ENCODE measurements at regions not wholly inside any gene's neighbourhood (a gene's known extent, or its start where the extent isn't known, plus 50 kb on each side); places are given as distances from the start of the nearest gene placed in this dataset.
"Not testable (repeated sequence)": the region's sequence is repeated elsewhere in the genome, so short reads cannot be mapped to it uniquely, and the experiment has no call there.

DNA sequence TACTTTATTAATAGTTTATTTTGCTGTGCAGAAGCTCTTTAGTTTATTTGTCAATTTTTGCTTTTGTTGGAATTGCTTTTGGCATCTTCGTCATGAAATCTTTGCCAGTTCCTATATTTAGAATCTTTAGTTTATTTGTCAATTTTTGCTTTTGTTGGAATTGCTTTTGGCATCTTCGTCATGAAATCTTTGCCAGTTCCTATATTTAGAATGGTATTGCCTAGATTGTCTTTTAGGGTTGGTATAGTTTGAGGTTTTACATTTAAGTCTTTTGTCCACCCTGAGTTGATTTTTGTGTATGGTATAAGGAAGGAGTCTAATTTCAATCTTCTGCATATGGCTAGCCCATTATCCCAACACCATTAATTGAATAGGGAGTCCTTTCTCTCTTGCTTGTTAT lies 93.9 kb upstream of the TCF21 start:
- not testable (repeated sequence) for DNase-seq

DNA sequence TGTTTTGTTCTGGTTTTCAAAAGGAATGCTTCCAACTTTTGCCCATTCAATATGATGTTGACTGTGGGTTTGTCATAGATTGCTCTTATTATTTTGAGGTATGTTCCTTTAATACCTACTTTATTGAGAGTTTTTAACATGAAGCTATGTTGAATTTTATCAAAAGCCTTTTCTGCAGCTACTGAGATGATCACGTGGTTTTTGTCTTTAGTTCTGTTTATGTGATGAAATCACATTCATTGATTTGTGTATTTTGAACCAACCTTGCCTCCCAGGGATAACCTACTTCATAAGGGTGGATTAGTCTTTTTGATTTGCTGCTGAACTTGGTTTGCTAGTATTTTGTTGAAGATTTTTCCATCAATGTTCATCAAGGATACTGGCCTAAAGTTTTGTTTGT lies 92.7 kb upstream of the TCF21 start:
- no peak for DNase-seq

DNA sequence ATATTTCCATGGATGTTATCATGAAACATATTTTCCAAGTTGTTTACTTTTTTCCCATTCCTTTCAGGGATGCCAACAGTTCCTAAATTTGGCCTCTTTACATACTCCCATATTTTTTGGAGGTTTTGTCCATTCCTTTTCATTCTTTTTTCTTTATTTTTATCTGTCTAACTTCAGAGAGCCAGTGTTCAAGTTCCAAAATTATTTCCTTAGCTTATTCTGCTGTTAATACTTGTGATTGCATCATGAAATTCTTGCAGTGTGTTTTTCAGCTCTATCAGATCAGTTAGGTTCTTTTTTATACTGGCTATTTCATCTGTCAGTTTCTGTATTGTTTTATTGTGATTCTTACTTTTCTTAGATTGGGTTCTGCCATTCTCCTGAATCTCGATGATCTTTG lies 89.9 kb upstream of the TCF21 start:
- no peak for DNase-seq

DNA sequence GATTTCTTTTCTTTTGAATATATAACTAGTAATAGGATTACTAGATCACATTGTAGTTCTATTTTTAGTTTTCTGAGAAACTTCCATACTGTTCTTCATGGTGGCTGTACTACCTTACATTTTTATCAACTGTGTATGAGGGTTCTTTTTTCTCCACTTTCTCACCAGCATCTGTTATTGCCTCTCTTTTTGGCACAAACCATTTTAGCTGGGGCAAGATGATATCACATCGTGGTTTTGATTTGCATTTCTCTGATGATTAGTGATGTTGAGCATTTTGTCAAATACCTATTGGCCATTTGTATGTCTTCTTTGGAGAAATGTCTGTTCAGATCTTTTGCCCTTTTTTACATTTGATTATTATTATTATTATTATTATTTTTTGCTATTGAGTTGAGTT lies 86.1 kb upstream of the TCF21 start:
- DNase-seq, result no peak

DNA sequence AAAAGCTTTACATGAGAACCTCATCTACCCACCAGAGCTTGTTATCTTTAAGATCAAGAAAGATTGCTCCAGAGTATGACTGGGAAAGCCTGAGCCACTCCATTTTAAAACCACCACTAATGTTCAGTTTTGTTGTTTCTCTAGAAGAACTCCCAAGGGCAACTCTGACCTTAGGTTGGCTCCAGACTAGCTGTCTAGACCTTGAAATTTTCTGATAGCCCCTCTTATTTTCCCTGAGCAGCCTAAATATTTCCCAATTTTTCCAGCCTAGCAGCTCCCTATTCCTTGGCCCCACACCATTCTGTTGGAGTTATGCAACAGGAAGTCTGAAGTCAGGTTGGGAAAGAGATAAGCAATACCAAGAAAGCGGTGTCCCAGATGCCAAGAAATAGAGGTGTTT lies 84.6 kb upstream of the TCF21 start:
- no peak for DNase-seq

DNA sequence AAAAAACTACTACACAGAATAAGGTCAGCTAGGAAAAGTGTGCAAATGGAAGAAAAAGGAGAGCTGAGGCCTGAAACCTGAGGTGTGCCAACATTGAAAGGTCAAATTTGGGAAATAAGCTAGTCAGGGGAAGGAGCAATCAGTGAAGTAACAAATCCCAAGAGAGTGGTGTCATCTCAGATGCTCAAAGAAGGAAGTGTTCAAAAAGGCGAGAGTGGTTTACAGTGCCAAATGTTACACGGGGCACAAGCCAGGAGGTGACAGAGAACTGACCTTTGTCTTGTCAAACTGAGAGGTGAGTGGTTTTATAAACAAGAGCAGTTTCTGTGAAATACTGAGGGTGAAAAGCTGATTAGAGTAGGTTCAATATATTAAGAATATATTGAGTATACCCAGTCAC lies 83.0 kb upstream of the TCF21 start:
- DNase-seq, result no peak

DNA sequence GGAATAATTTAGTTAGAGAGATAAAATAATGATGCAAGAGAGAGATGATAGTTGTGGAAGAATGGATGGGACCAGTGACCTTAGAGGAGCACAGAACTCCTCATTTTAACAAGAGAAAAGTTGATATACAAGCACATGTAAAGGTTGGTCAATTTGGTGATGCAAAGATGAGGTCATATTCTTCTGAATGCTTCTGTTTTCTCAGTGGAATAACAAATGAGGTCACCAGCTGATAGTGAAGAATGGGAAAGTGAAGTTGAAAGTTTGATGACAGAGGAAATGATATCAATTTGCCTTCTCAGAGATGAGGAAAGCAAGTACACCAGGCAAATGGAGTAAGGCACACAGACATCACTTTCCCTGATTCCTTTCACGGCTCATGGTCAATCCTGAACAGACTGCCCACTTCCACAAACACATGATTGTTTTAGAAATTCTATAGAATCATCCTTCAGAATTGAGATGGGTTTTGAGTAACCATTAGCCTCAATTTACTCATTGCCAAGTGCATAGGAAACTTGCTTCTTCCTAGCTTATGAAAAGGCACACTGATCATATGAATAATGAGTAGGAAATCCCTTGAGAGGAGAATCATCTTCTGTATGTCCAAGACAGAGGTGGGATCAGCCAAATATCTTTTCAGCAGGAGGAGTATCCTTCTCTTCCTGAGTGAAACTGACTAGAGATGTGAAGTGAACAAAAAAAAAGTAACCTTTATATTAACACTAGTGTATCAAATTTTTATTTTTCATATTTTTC lies 82.4 kb upstream of the TCF21 start:
- DNase-seq, result no peak

DNA sequence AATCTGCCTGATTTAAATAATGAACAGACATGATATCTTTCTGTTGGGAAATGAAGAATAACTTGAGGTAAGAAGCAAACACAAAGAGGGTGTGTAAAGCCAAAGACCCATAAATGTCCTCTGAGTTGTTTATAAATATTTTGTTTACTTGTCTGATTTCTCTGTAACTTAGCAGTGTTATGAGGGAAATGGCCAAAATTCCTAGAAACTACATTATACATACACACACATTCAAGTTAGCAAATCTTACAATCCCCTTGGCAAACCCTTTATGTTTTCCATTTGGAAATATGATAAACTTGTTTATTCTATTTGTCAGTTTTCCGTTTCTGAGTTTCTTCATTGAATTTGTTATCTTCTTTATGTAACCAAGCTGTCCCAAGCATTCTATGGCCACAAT lies 81.4 kb upstream of the TCF21 start:
- DNase-seq, result no peak

DNA sequence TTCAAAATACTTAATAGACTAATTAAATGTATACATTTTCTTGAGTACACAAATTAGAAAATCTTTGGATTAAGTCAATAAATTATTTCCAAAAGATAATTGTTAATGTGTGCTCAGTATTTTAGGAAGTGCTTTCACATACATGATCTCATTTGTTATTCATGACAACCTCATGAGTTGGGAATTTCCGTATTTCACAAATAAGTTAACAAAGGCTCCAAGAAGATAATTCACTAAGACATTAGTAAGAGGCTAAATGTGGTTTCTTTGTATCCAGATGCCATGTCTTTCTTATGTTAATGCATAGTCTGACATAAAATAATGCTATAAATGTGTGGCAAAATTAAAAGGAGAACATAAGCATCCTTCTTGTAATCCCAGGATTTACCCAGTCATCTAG lies 79.5 kb upstream of the TCF21 start:
- no peak for DNase-seq

DNA sequence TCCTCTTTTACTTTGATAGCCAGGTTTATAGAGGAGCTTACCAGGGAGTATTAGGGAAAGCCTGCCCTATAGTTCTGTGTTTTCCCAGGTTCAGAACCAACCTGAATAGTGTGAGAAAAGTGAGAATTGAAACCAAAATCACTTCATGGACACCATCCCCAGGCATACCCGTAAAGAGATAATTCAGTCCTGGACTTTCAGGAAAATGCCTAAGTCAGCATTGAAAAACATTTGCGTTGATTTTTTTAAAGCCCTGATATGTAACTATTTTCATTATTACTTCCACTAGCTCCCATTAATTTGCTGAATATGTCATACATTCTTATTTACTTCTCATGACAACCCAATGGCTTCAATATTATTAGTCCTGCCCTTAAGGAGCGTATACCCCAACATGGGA lies 77.4 kb upstream of the TCF21 start:
- DNase-seq, result no peak

DNA sequence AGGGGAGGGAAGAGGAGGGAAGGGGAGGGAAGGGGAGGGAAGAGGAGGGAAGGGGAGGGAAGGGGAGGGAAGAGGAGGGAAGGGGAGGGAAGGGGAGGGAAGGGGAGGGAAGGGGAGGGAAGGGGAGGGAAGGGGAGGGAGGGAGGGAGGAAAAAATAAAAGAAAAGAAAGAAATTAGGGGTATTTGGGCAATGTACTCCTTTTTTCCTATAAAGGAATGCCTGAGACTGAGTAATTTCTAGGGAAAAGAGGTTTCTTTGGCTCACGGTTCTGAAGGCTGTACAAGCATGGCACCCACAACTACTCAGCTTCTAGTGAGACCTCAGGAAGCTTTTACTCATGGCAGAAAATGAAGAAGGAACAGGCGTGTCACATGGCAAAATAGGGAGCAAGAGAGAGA lies 76.5 kb upstream of the TCF21 start:
- not testable (repeated sequence) for DNase-seq

DNA sequence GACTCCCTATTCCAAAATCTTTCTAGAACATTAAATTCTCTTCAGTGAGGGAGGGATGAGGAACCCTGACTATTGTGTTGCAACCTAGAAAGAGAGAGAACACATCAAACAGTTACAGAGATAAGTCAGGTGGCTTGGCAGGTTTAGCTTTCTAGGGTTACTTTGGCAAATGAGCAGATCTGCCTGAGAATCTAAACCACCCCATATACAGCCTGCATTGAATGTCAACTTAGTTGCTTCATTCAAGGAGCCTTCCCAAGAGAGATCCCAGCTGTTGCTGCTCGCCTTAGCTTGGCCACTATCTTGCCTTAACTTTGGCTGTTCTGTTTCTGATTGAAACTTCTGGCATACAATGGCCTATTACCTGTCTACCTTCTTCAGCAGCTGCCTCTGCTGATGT lies 74.7 kb upstream of the TCF21 start:
- DNase-seq, result no peak

DNA sequence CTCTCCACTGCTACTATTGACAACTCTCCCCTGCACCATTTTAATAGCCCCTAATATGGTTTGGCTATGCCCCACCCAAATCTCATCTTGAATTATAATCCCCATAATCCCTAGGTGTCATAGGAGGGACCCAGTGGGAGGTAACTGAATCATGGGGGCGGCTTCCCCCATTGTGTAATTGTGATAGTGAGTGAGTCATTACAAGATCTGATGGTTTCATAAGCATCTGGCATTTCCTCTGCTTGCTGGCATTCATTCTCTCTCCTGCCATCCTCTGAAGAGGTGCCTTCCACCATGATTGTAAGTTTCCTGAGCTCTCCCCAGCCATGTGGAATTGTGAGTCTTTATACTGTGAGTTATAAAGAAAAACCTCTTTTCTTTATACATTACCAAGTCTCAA lies 74.1 kb upstream of the TCF21 start:
- no peak for DNase-seq

DNA sequence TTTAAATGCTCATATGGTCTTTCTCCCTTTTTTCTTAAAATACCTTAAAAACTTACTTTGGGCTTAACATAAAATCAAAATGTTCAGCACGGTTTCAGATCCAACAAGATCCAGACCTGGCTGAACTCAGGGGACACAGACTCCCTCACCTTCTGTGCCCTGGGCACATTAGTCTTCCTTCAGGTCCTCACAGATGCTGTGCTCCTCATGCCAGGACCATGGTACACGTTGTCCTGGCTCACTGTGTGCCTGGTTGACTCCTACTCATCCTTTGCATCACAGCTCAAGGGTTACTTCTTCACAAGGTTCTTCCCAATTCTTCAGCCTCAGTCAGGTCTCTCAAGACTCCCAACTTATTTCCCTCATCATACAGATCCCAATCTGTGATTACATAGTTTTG lies 73.6 kb upstream of the TCF21 start:
- DNase-seq, result no peak

DNA sequence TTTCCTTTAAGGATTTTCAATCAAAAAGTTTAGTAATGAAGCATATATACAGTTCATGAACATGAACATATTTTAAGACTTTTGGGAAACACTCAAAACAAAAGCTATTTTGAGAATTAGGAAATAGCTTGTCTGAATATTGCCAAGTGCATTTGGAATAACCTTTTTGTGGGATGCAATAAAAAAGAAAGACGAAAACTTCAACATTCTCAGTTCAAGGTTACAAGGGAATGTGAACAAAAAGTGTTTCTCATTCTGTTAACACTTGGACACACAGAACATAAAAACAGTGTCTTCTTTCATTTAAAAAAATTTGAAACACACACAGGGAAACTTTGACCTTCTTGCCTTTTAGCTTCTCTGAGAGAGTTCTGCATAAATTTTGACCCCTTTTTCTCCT lies 72.7 kb upstream of the TCF21 start:
- no peak for DNase-seq

DNA sequence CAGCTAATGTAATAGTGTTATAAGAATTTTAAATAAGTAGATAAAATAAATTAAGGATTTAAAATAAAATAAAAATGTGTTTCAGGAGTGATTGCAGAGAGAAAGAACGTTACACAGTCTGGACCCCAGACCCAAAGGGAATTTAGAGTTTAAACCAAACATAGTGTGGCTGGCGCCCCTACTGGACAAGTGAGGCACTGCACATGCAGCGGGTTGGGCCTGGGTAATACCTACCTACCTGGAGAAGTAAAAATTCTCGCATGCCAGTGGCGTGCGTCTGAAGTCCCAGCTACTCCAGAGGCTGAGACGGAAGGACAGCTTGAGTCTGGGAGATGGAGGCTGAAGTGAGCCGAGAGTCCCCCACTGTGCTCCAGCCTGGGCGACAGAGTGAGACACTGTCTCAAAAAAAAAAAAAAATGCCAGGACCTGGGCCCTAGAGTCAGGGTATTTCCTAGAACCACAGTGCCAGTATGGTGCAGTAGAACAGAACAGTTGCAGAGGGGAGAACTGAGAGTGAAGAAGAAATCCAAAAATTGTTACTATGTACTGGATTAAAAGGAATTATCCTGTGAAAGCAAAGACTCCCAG lies 71.4 kb upstream of the TCF21 start:
- no peak for DNase-seq

DNA sequence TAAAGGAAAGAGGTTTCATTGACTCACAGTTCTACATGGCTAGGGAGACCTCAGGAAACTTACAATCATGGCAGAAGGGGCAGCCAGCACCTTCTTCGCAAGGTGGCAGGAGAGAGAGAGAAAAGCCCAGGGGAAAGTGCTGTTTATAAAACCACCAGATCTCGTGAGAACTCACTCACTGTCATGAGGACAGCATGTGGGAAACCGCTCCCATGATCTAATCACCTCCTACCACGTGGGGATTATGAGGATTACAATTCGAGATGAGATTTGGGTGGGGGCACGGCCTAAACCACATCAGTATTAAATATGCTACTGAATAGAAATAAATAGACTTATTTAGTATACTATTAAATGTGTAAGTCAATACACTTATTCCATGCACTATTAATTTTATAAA lies 70.6 kb upstream of the TCF21 start:
- DNase-seq, result no peak

DNA sequence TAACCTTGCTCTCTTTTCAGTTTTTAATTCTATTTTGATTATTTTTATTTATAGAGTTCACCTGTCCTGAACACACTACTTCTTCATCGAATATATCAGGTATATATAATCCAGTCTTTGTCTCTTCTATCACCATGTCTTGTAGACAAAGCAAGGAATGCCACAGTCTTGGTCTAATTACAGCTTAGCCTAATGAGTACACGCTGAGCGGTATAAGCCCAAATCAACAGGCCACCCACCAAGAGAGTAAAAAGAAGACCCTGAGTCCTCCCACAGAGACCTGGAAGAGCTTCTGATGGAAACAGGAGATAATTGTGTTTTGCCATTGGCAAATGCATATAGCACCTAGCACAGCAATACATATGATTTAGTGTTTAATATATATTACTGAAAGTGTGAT lies 68.7 kb upstream of the TCF21 start:
- no peak for DNase-seq

DNA sequence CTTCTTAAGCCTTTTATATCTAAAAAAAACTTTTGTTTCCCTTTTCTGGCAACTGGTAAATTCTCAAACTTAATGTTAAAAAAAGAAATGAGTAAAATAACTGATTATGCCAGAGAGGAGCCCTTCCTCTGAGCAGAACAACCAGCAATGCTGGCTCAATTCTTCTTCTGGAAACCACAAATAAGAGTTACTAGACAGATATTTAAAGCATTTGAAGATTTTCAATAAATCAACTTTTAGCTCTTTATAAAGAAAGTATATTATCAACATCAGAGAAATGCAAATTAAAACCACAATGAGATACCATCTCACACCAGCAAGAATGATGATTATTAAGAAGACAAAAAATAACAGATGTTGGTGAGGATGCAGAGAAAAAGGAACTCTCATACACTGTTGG lies 61.1 kb upstream of the TCF21 start:
- no peak for DNase-seq

DNA sequence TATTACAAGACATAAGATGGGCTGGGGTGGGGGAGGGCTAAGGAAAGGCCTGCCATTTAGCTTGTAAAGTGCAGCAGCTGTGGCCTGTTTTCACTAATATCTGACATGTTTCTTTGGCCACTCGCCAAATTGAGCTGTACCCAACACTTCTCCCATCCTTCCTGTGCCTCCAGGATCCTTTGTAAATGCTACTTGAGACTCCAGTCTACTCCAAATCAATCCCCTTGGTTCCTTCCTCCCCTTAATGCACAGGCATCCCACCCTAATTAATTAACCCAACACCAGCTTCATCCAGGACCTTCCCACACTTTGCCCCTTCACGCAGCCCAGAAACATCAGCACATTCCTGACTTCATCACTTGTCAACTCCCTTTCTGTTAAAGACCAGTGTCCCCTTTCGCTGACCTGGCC lies 55.0 kb upstream of the TCF21 start:
- DNase-seq, result peak; percentile 58

DNA sequence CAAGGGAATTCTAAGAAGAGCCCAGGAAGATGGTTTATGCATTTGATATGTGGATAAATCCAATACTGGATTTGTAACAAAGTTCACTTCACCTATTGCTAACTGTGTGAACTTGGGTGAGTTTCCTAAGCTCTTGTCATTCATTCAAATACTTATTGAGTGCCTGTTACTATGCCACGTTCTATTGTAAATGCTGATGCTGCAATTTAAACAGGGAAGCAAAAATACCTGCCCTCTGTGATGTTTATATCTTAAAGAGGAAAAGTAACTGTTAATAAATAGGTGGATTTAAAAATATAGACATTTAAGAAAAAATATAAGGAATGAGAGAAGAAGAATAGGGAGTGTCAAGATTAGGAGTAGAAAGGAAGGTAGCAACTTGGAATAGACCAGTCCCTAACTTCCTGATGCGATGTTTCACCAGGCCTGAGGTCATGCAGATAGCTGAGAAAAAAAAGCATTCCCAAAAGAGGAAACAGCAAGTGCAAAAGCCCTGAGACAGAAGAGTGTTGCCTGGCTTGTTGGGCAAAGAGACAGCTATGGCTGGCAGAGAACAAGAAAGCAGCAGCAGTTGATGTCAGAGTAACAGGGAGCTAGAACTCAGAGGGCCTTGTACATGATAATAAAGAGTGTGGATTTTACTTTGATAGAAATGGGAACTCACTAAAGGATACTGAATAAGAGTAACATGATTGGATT lies 54.3 kb upstream of the TCF21 start:
- DNase-seq, result peak; percentile 25

DNA sequence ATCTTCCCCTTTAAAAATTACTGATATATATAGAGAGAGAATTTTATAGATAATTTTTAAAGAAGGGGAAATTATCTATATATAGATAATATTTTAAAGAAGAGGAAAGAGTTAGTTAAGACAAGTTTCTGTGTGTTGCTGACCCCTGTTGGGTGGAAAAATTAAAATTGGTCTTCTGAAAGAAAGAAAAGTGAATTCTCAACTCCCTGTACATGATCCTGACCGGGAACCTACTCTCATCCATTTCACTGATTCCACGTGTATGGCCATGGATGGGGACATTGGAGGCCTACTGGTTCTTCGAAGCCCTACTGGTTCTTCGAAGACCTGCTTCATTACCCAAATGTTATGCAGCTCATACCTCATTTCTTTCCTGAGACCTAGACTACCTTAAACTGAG lies 53.0 kb upstream of the TCF21 start:
- no peak for DNase-seq

DNA sequence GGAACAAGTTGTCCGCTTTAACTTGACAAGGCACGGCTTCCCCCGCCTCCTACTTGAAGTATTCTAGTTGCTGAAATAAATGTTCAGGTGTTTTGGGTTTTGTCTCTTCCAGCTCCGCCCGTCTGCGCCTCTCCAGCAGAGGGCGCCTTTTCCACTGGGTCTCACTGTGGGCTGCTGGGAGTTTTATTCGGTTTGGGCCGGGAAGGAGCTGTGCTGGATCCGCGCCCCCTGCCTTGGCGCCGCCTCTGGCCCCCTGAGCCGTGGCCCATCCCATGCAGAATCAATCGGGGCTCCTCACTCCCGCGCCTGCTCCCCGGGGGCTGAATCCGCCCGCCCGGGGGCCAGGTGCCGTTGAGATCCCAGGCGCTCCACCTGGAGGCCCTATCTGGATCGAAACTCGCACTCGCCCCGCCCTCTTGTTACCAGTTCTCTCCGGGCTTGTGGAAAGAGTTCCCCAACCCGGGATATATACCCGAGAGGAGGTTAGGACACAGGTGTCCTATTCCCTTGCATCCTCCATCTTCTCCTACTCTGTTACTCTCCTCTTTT lies 51.0 kb upstream of the TCF21 start:
- peak; percentile 75 for DNase-seq

All from right kidney (tissue), 1 donor.